ENCODE measurements at regions not wholly inside any gene's neighbourhood (a gene's known extent, or its start where the extent isn't known, plus 50 kb on each side); places are given as distances from the start of the nearest gene placed in this dataset.
"Not testable (repeated sequence)": the region's sequence is repeated elsewhere in the genome, so short reads cannot be mapped to it uniquely, and the experiment has no call there.

DNA sequence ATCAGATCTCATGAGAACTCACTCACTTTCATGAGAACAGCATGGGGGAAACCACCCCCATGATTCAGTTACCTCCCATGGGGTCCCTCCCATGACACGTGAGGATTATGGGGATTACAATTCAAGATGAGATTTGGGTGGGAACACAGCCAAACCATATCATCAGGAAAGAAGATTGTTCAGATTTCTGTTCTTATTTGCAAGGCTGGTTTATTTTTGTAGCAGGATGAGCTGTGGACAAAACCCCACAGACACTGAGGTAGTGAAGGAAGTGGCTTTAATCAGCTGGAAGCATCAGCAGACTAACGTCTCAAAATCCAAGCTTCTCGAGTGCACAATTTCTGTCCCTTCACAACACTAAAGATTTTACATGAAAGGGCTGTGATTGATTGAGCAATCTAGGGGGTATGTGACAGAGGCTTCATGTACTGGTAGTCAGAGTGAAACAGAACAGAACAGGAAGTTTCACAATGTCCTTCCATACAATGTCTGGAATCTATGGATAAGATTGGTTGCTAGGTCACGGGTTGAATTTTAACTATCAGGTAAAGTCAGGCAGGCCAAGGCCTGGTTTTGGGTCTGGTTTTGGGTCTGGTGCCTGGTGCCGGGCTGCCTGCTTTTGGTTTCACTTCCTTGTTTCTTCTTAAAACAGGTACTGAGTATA lies 91.3 kb upstream of the ZNF366 start:
- no peak for DNase-seq (ENCODE audit: low read depth in 1 of 2, low spot score in 1 of 2)

DNA sequence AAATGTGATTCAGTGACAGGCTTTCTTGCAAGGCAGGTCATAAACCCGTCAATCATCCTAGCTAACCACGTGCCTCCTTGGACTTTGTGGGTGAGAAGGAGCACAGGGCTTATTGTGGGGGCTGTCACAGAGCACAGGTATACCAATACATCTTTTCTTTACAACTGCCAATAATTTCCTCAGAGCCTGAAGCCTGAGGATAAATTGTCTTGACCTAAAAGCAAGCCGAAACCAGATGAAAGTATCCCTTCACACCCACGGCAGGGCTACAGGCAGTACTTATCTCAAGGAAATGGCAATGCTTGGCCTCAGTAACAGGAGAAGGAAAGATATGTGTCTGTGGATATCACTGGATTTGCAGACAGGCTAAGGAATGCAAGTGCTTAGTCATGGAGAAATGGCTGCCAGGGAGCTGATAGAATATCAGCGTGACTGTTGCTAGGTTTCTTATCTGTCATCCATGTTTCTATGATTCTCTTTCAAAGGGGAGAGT lies 90.3 kb upstream of the ZNF366 start:
- DNase-seq (ENCODE audit: low read depth in 1 of 2, low spot score in 1 of 2): no peak

DNA sequence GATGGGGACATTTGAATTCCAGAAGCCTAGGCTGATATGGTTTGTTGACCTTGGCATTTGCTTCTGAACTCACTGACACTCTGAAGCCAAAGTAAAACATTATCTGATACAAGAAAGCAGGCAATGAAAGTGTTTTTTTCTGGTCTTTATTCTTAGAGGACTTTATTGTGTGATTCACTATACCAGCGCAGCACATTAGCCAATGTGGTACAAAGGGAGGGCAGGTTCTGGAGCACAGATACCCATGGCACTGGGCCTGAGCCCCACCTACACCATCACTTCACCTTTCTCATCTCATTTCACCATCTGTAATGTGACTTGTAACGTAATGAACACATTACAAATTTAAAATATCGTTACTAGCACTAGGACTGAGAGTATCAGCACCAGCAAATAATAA lies 89.7 kb upstream of the ZNF366 start:
- DNase-seq (ENCODE audit: low read depth in 1 of 2, low spot score in 1 of 2): no peak

- no peak for DNase-seq (ENCODE audit: low read depth in 1 of 2, low spot score in 1 of 2)
Observed at GRCh38 chr5:72588640-72589039, 81.4 kb upstream of the ZNF366 start.

DNA sequence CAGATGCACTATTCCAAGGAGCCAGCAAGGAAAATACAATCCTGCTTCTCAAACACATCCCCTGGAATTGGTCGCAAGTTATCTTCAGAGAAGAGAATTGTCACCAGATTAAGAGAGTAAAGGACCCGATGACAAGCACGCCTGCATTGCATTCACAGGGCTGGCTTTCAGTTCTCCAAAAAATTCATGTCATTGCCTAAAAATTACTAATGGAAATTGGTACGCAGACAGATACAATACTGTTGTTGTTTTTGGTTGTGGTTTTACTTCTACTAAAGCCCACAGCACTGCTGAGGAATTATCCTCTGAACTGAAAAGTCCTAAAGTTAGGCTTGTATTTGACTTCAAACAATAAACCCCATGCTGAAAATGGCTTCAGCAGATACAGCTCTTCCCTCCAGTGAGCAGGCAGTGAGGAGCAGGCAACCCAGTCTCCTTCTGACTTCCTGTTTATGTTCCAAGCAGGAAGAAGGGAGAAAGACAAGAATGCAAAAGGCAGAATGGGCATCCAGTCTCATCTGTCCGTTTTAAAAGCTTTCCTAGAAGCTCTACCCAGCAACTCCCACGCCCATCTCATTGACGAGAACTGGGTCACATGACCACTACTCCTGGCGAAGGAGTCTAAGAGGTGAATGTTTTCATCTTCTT lies 80.6 kb upstream of the ZNF366 start:
- no peak for DNase-seq (ENCODE audit: low read depth in 1 of 2, low spot score in 1 of 2)

GRCh38 chr5:72586788-72587530 lies 79.7 kb upstream of the ZNF366 start:
- no peak for DNase-seq (ENCODE audit: low read depth in 1 of 2, low spot score in 1 of 2)

DNA sequence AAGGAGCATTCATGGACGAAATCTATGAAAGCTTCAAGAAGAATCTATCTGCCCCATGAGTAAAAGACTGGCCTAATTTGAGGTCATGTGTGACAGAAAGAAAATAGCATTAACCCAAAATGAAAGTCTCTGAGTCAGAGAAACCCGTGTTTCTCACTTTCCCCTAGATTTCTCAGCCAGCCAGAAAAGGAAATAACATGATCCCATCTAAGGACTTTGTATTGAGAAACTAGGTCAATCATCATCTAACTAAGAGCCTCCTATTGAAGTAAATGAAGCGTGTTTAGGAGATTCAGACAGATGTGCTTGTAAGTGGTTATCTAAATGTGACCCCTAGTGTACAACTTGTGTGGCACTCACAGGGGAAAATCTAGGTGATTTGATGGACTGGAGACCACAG lies 77.3 kb upstream of the ZNF366 start:
- no peak for DNase-seq (ENCODE audit: low read depth in 1 of 2, low spot score in 1 of 2)

- DNase-seq (ENCODE audit: low read depth in 1 of 2, low spot score in 1 of 2): not testable (repeated sequence)
Observed at GRCh38 chr5:72579290-72579689, 72.1 kb upstream of the ZNF366 start.

- no peak for DNase-seq (ENCODE audit: low read depth in 1 of 2, low spot score in 1 of 2)
Observed at GRCh38 chr5:72572236-72572765, 65.1 kb upstream of the ZNF366 start.

- DNase-seq (ENCODE audit: low read depth in 1 of 2, low spot score in 1 of 2): no peak
Observed at GRCh38 chr5:72569408-72569944, 62.3 kb upstream of the ZNF366 start.

GRCh38 chr5:72566746-72567145 lies 59.5 kb upstream of the ZNF366 start:
- DNase-seq (ENCODE audit: low read depth in 1 of 2, low spot score in 1 of 2): no peak

GRCh38 chr5:72565513-72566289 lies 58.5 kb upstream of the ZNF366 start:
- no peak for DNase-seq (ENCODE audit: low read depth in 1 of 2, low spot score in 1 of 2)

DNA sequence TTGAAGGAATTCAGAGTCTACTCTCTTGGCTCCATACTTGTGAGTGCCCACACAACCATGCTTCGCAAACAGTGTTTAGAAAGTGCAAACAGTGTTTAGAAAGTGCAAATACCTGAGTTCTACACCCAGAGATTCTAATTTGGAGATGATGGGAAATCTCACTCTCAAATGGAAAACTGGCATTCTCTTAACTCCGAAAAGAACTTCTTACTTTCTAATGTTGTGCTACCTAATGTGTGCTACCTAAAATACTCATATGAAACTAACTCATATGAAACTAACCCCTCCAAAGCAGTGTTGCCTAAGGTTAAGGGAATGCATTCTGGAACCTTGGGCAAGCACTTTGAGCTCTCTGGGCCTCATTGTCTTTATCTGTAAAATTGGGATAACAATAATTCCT lies 55.5 kb upstream of the ZNF366 start:
- no peak for DNase-seq (ENCODE audit: low read depth in 1 of 2, low spot score in 1 of 2)

DNA sequence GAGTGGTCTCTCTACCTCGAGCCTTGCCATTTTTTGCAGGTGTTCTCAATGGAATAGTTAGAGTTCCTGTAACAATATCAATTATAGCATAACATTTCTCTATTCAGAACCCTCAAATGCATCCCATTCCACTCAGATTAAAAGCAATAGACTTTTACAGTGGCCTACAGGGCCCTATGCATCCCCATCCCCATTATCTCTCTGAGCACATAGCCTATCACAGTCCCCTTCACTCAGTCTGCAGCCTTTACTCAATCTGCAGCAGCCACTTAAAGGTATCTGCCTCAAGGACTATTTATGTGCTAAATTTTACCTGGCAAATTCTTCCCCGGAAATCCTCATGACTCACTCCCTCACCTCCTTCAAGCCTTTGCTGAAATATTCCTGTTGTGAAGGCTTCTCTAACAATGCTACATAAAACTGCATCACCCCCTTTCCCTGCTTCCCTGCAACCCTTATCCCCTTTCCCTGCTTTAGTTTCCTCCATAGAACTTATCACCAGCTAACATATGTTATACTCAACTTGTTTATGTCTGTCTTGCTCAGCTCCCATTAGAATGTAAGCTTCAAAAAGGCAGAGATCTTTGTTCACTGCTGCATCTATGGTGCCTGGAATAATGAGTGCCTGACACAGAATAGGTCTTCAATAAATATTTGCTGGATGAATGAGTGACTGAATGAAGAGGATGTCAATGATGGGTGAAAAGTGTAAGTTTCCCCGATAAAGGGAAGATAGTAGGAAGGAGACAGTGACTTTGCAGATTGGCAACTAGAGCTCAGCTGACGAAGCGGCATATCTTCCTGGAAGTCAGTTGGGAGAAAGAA lies 54.1 kb upstream of the ZNF366 start:
- no peak for DNase-seq (ENCODE audit: low read depth in 1 of 2, low spot score in 1 of 2)

- no peak for DNase-seq (ENCODE audit: low read depth in 1 of 2, low spot score in 1 of 2)
Observed at GRCh38 chr5:72559866-72560766, 52.9 kb upstream of the ZNF366 start.

- DNase-seq (ENCODE audit: low read depth in 1 of 2, low spot score in 1 of 2): no peak
Observed at GRCh38 chr5:72558383-72558782, 51.2 kb upstream of the ZNF366 start.

- DNase-seq (ENCODE audit: low read depth in 1 of 2, low spot score in 1 of 2): no peak
Observed at GRCh38 chr5:72558046-72558336, 50.8 kb upstream of the ZNF366 start.

GRCh38 chr5:72557167-72558045 lies 50.2 kb upstream of the ZNF366 start:
- DNase-seq (ENCODE audit: low read depth in 1 of 2, low spot score in 1 of 2): no peak
